Esophagus squamous epithelium (tissue), 5 donors: ENCODE measurements at regions not wholly inside any gene's neighbourhood (a gene's known extent, or its start where the extent isn't known, plus 50 kb on each side); places are given as distances from the start of the nearest gene placed in this dataset.

ENCODE experiments used
- DNase-seq: peaks from one replicate; lab custom pipeline; 2025; lab: John Stamatoyannopoulos, UW
- H3K27ac ChIP-seq, 4 donors: fragments of 200-600 bp; sonication (generic); one replicate each; pipeline ENCODE4 v1.5.1; 2016 to 2019; ENCODE audit warnings: mild to moderate bottlenecking in 1 of 4
- H3K27me3 ChIP-seq, 4 donors: fragments of 200-600 bp; sonication (generic); 1 replicate in 3 of 4; 2 replicates in 1 of 4; pipeline versions ENCODE4 v1.5.1 to v1.6.0; 2017 to 2021; ENCODE audit warnings: antibody characterized with exemption in 1 of 4
- H3K36me3 ChIP-seq, 3 donors: fragments of 200-600 bp; sonication (generic); one replicate each; pipeline ENCODE4 v1.5.1; 2016 to 2019
- H3K4me1 ChIP-seq, 3 donors: fragments of 200-600 bp; sonication (generic); one replicate each; pipeline ENCODE4 v1.5.1; 2017 to 2019
- H3K4me3 ChIP-seq, 4 donors: fragments of 200-600 bp; sonication (generic); 1 replicate in 3 of 4; 2 replicates in 1 of 4; pipeline ENCODE4 v1.5.1; 2016 to 2019; ENCODE audit warnings: mild to moderate bottlenecking in 2 of 4, moderate library complexity in 1 of 4
- H3K9me3 ChIP-seq, 3 donors: fragments of 200-600 bp; sonication (generic); one replicate each; pipeline ENCODE4 v1.5.1; 2016 to 2019
- CTCF ChIP-seq, 6 experiments: fragments of 450-650 bp in 4 of 6; fragments of 200-600 bp in 2 of 6; sonication (generic) in 2 of 6; IDR thresholded peaks; one replicate each; pipeline ENCODE4 v1.5.1; 2016 to 2019; ENCODE audit warnings: antibody characterized with exemption in 6 of 6, mild to moderate bottlenecking in 4 of 6, moderate library complexity in 4 of 6
- POLR2A ChIP-seq, 4 donors: fragments of 450-650 bp; IDR thresholded peaks; one replicate each; pipeline ENCODE4 v1.6.1; 2017; ENCODE audit warnings: antibody characterized with exemption in 4 of 4, mild to moderate bottlenecking in 4 of 4, moderate library complexity in 3 of 4
- WGBS, 2 donors: methylation state at CpG; one replicate each; pipeline ENCODE4 v1.1.5; 2018; 5-methylcytosine and 5-hydroxymethylcytosine counted together
- intact Hi-C: fragments of 100-400 bp; cut with DNase I; formaldehyde crosslinking; loops from one replicate; pipeline ENCODE4 v1.15.0; 2022
- donor health status: DM: yes; HTN: yes; CAD: no.

GRCh38 chr5:12707560-12707959, 803.3 kb upstream of the CTNND2 start:
- DNase-seq = no peak
- intact Hi-C loops = no loop called here
- Histone ChIP-seq H3K9me3 (no peaks in the 10 kb centered on the region), H3K36me3 (no peaks in the 10 kb centered on the region), H3K4me1 (no peaks in the 10 kb centered on the region), H3K4me3 (no peak overlapping the region), H3K27me3 (no peaks in the 10 kb centered on the region), H3K27ac (no peak overlapping the region)
- no peak for TF ChIP-seq POLR2A (IDR thresholded peaks at IDR 0.05)
- no peak for TF ChIP-seq CTCF (IDR thresholded peaks at IDR 0.05)

GRCh38 chr5:12704955-12705354, 800.7 kb upstream of the CTNND2 start:
- no peak overlapping the region for H3K27ac ChIP-seq
- H3K27me3 ChIP-seq = no peaks in the 10 kb centered on the region
- H3K4me3 ChIP-seq = no peak overlapping the region
- WGBS, 2 donors = 56 to 59% methylated on average over 2 of the region's 2 CpGs
- no peak for TF ChIP-seq CTCF (IDR thresholded peaks at IDR 0.05)
- TF ChIP-seq POLR2A (IDR thresholded peaks at IDR 0.05) = no peak
- no peaks in the 10 kb centered on the region for H3K4me1 ChIP-seq
- H3K36me3 ChIP-seq = no peaks in the 10 kb centered on the region
- no peaks in the 10 kb centered on the region for H3K9me3 ChIP-seq
- DNase-seq = no peak
- intact Hi-C loops = no loop called here

- no peak for TF ChIP-seq POLR2A (IDR thresholded peaks at IDR 0.05)
- no peak for TF ChIP-seq CTCF (IDR thresholded peaks at IDR 0.05)
- H3K9me3 ChIP-seq = no peaks in the 10 kb centered on the region
- H3K27me3 ChIP-seq = no peaks in the 10 kb centered on the region
- no peak for DNase-seq
- H3K27ac ChIP-seq = no peak overlapping the region
- no peaks in the 10 kb centered on the region for H3K36me3 ChIP-seq
- 81 to 91% methylated on average over 1 of the region's 1 CpG for WGBS, 2 donors
- H3K4me1 ChIP-seq = no peaks in the 10 kb centered on the region
- no peak overlapping the region for H3K4me3 ChIP-seq
- intact Hi-C loops = no loop called here
Measured at GRCh38 chr5:12703254-12703653, 799.0 kb upstream of the CTNND2 start.

GRCh38 chr5:12695651-12696050, 791.4 kb upstream of the CTNND2 start:
- Histone ChIP-seq H3K4me1 (no peaks in the 10 kb centered on the region), H3K27ac (no peak overlapping the region), H3K4me3 (no peak overlapping the region), H3K9me3 (no peaks in the 10 kb centered on the region), H3K36me3 (no peaks in the 10 kb centered on the region), H3K27me3 (no peaks in the 10 kb centered on the region)
- DNase-seq = no peak
- WGBS, 2 donors = 57 to 67% methylated on average over 1 of the region's 1 CpG
- intact Hi-C loops = no loop called here
- TF ChIP-seq POLR2A (IDR thresholded peaks at IDR 0.05) (no peak), CTCF (IDR thresholded peaks at IDR 0.05) (no peak)

GRCh38 chr5:12691330-12691729, 787.1 kb upstream of the CTNND2 start:
- no peak for DNase-seq
- intact Hi-C loops = no loop called here
- Histone ChIP-seq H3K36me3 (no peaks in the 10 kb centered on the region), H3K4me1 (no peaks in the 10 kb centered on the region), H3K9me3 (no peaks in the 10 kb centered on the region), H3K4me3 (no peak overlapping the region), H3K27ac (no peak overlapping the region), H3K27me3 (no peaks in the 10 kb centered on the region)
- 48 to 49% methylated on average over 9 of the region's 9 CpGs for WGBS, 2 donors
- TF ChIP-seq POLR2A (IDR thresholded peaks at IDR 0.05) (no peak), CTCF (IDR thresholded peaks at IDR 0.05) (no peak)
